ENCODE measurements at regions not wholly inside any gene's neighbourhood (a gene's known extent, or its start where the extent isn't known, plus 50 kb on each side); places are given as distances from the start of the nearest gene placed in this dataset.
A peak's percentile ranks its signal among the peaks of the same experiment; 100 is the strongest.
"Not testable (repeated sequence)": the region's sequence is repeated elsewhere in the genome, so short reads cannot be mapped to it uniquely, and the experiment has no call there.

GRCh38 chr12:66755727-66756395 lies 77.0 kb upstream of the GRIP1 start:
- H3K27me3 Mint-ChIP-seq: peaks cover 5% of the 10 kb centered on the region
- H3K27ac Mint-ChIP-seq: no peak overlapping the region
- no peak overlapping the region for H3K4me3 Mint-ChIP-seq
- peak; percentile 31 for DNase-seq
- no peaks in the 10 kb centered on the region for H3K36me3 Mint-ChIP-seq
- peaks cover 10% of the 10 kb centered on the region for H3K4me1 Mint-ChIP-seq
- H3K9me3 Mint-ChIP-seq: no peaks in the 10 kb centered on the region
- CTCF ChIA-PET: interaction anchor here (1.5 kb wide), 1 partner anchor 9 kb away, joined by 3 read pairs; no protein-coding TSS in a partner anchor

- CTCF ChIA-PET: interaction anchor here (1.5 kb wide), 1 partner anchor 10 kb away, joined by 3 read pairs; no protein-coding TSS in a partner anchor
- H3K36me3 Mint-ChIP-seq: no peaks in the 10 kb centered on the region
- no peaks in the 10 kb centered on the region for H3K9me3 Mint-ChIP-seq
- H3K4me3 Mint-ChIP-seq: no peak overlapping the region
- no peak for DNase-seq
- H3K4me1 Mint-ChIP-seq: peaks cover 10% of the 10 kb centered on the region
- no peak overlapping the region for H3K27ac Mint-ChIP-seq
- H3K27me3 Mint-ChIP-seq: no peaks in the 10 kb centered on the region
Measured at GRCh38 chr12:66756631-66757030, 77.8 kb upstream of the GRIP1 start.

- H3K9me3 Mint-ChIP-seq, DNase-seq, H3K27me3 Mint-ChIP-seq, H3K36me3 Mint-ChIP-seq, CTCF ChIA-PET, H3K27ac Mint-ChIP-seq, H3K4me3 Mint-ChIP-seq: not testable (repeated sequence)
- peaks cover 12% of the 10 kb centered on the region for H3K4me1 Mint-ChIP-seq
Measured at GRCh38 chr12:66760122-66760521, 81.2 kb upstream of the GRIP1 start.

- no peaks in the 10 kb centered on the region for H3K36me3 Mint-ChIP-seq
- no peaks in the 10 kb centered on the region for H3K27me3 Mint-ChIP-seq
- H3K27ac Mint-ChIP-seq: no peak overlapping the region
- H3K4me1 Mint-ChIP-seq: peaks cover 31% of the 10 kb centered on the region
- H3K4me3 Mint-ChIP-seq: no peak overlapping the region
- no peaks in the 10 kb centered on the region for H3K9me3 Mint-ChIP-seq
- CTCF ChIA-PET: no interaction called here
- no peak for DNase-seq
Measured at GRCh38 chr12:66763467-66763866, 84.6 kb upstream of the GRIP1 start.

GRCh38 chr12:66765204-66765603 lies 86.3 kb upstream of the GRIP1 start:
- no peaks in the 10 kb centered on the region for H3K36me3 Mint-ChIP-seq
- H3K27ac Mint-ChIP-seq: no peak overlapping the region
- peaks cover 31% of the 10 kb centered on the region for H3K4me1 Mint-ChIP-seq
- CTCF ChIA-PET: interaction anchor here (1.1 kb wide), 1 partner anchor 72 kb away, joined by 3 read pairs; no protein-coding TSS in a partner anchor
- H3K27me3 Mint-ChIP-seq: peaks cover 4% of the 10 kb centered on the region
- H3K9me3 Mint-ChIP-seq: no peaks in the 10 kb centered on the region
- no peak for DNase-seq
- no peak overlapping the region for H3K4me3 Mint-ChIP-seq

- Mint-ChIP-seq H3K36me3 (no peaks in the 10 kb centered on the region), H3K27ac (no peak overlapping the region), H3K4me3 (no peak overlapping the region), H3K4me1 (peaks cover 31% of the 10 kb centered on the region), H3K9me3 (no peaks in the 10 kb centered on the region), H3K27me3 (peaks cover 4% of the 10 kb centered on the region)
- CTCF ChIA-PET: no interaction called here
- no peak for DNase-seq
Measured at GRCh38 chr12:66767536-66767935, 88.7 kb upstream of the GRIP1 start.

- no peak for DNase-seq
- H3K36me3 Mint-ChIP-seq: no peaks in the 10 kb centered on the region
- CTCF ChIA-PET: no interaction called here
- H3K4me1 Mint-ChIP-seq: peaks cover 31% of the 10 kb centered on the region
- H3K27me3 Mint-ChIP-seq: peaks cover 4% of the 10 kb centered on the region
- H3K4me3 Mint-ChIP-seq: no peak overlapping the region
- H3K9me3 Mint-ChIP-seq: no peaks in the 10 kb centered on the region
- no peak overlapping the region for H3K27ac Mint-ChIP-seq
Measured at GRCh38 chr12:66768293-66768692, 89.4 kb upstream of the GRIP1 start.

GRCh38 chr12:66774929-66775328 lies 96.1 kb upstream of the GRIP1 start:
- Mint-ChIP-seq H3K4me3 (no peak overlapping the region), H3K36me3 (peaks cover 6% of the 10 kb centered on the region), H3K27me3 (no peaks in the 10 kb centered on the region)

GRCh38 chr12:66775871-66776270 lies 97.0 kb upstream of the GRIP1 start:
- H3K27ac Mint-ChIP-seq: no peak overlapping the region
- DNase-seq: no peak
- CTCF ChIA-PET: no interaction called here
- peaks cover 8% of the 10 kb centered on the region for H3K27me3 Mint-ChIP-seq
- peaks cover 42% of the 10 kb centered on the region for H3K4me1 Mint-ChIP-seq
- H3K9me3 Mint-ChIP-seq: no peaks in the 10 kb centered on the region
- peaks cover 9% of the 10 kb centered on the region for H3K36me3 Mint-ChIP-seq
- no peak overlapping the region for H3K4me3 Mint-ChIP-seq

More at GRCh38 chr12:66774929-66775328, 96.1 kb upstream of the GRIP1 start:
- no peak overlapping the region for H3K27ac Mint-ChIP-seq
- no peak for DNase-seq
- peaks cover 42% of the 10 kb centered on the region for H3K4me1 Mint-ChIP-seq
- CTCF ChIA-PET: no interaction called here
- no peaks in the 10 kb centered on the region for H3K9me3 Mint-ChIP-seq

- DNase-seq: peak; percentile 80
- Mint-ChIP-seq H3K27ac (peak overlapping the region; percentile 89), H3K4me1 (peaks cover 42% of the 10 kb centered on the region), H3K36me3 (peaks cover 9% of the 10 kb centered on the region), H3K4me3 (no peak overlapping the region), H3K27me3 (peaks cover 8% of the 10 kb centered on the region), H3K9me3 (no peaks in the 10 kb centered on the region)
- CTCF ChIA-PET: interaction anchor here (0.7 kb wide), 1 partner anchor 21 kb away, joined by 3 read pairs; no protein-coding TSS in a partner anchor
Measured at GRCh38 chr12:66776974-66777373, 98.1 kb upstream of the GRIP1 start.

GRCh38 chr12:66779466-66779865 lies 100.6 kb upstream of the GRIP1 start:
- Mint-ChIP-seq H3K4me3 (no peak overlapping the region), H3K9me3 (no peaks in the 10 kb centered on the region), H3K27me3 (peaks cover 8% of the 10 kb centered on the region), H3K4me1 (peaks cover 38% of the 10 kb centered on the region), H3K36me3 (peaks cover 6% of the 10 kb centered on the region), H3K27ac (no peak overlapping the region)
- CTCF ChIA-PET: no interaction called here
- DNase-seq: no peak

GRCh38 chr12:66786531-66787308 lies 107.8 kb upstream of the GRIP1 start:
- Mint-ChIP-seq H3K36me3 (no peaks in the 10 kb centered on the region), H3K4me1 (no peaks in the 10 kb centered on the region), H3K9me3 (no peaks in the 10 kb centered on the region), H3K27me3 (peaks cover 26% of the 10 kb centered on the region), H3K27ac (no peak overlapping the region), H3K4me3 (no peak overlapping the region)
- CTCF ChIA-PET: no interaction called here
- DNase-seq: no peak

GRCh38 chr12:66799551-66799950 lies 120.7 kb upstream of the GRIP1 start:
- Mint-ChIP-seq H3K4me3 (no peak overlapping the region), H3K36me3 (no peaks in the 10 kb centered on the region), H3K9me3 (no peaks in the 10 kb centered on the region), H3K27me3 (peaks cover 8% of the 10 kb centered on the region), H3K27ac (no peak overlapping the region), H3K4me1 (peaks cover 3% of the 10 kb centered on the region)
- CTCF ChIA-PET: interaction anchor here (1.2 kb wide), 1 partner anchor 105 kb away, joined by 3 read pairs; no protein-coding TSS in a partner anchor
- no peak for DNase-seq

- no peak for DNase-seq
- Mint-ChIP-seq H3K27ac (no peak overlapping the region), H3K36me3 (no peaks in the 10 kb centered on the region), H3K4me1 (peaks cover 3% of the 10 kb centered on the region), H3K4me3 (no peak overlapping the region), H3K27me3 (peaks cover 8% of the 10 kb centered on the region), H3K9me3 (no peaks in the 10 kb centered on the region)
- CTCF ChIA-PET: interaction anchor here (1.2 kb wide), 1 partner anchor 105 kb away, joined by 3 read pairs; no protein-coding TSS in a partner anchor
Measured at GRCh38 chr12:66800046-66800445, 121.2 kb upstream of the GRIP1 start.

GRCh38 chr12:66803930-66804329 lies 125.1 kb upstream of the GRIP1 start:
- H3K36me3 Mint-ChIP-seq: no peaks in the 10 kb centered on the region
- no peak overlapping the region for H3K4me3 Mint-ChIP-seq
- no peak overlapping the region for H3K27ac Mint-ChIP-seq
- CTCF ChIA-PET: no interaction called here
- DNase-seq: no peak
- H3K4me1 Mint-ChIP-seq: peaks cover 3% of the 10 kb centered on the region
- H3K27me3 Mint-ChIP-seq: peaks cover 13% of the 10 kb centered on the region
- H3K9me3 Mint-ChIP-seq: no peaks in the 10 kb centered on the region

All from activated naive CD4-positive, alpha-beta T cell treated with anti-CD3 and anti-CD28 coated beads, Interleukin-2, amount 10 ng/mL, durations not matched to agents 7 days and 5 days (primary cell).